BE2C (cell line): ENCODE measurements at regions not wholly inside any gene's neighbourhood (a gene's known extent, or its start where the extent isn't known, plus 50 kb on each side); places are given as distances from the start of the nearest gene placed in this dataset.
A peak's percentile ranks its signal among the peaks of the same experiment; 100 is the strongest.

ENCODE experiments used
- DNase-seq: peaks from one replicate; pipeline ENCODE4 v3.0.0-alpha.2; 2020
- H3K27me3 ChIP-seq: fragments of 250-450 bp; sonication (Bioruptor Pico); 2 replicates; pipeline ENCODE4 v1.5.1; 2020; ENCODE audit warnings: mild to moderate bottlenecking
- H3K36me3 ChIP-seq: fragments of 250-450 bp; sonication (Bioruptor Pico); 2 replicates; pipeline ENCODE4 v1.5.1; 2020; ENCODE audit warnings: mild to moderate bottlenecking
- H3K4me1 ChIP-seq: fragments of 250-450 bp; sonication (Bioruptor Pico); 2 replicates; pipeline ENCODE4 v1.5.1; 2020
- H3K4me3 ChIP-seq: 2 replicates; pipeline ENCODE4 v1.5.1; 2011; ENCODE audit warnings: low read depth, low read length
- H3K9me3 ChIP-seq: fragments of 250-450 bp; sonication (Bioruptor Pico); 2 replicates; pipeline ENCODE4 v1.5.1; 2020
- TF ChIP-seq, protein P1 (sequence below): IDR thresholded peaks from 2 replicates; pipeline ENCODE4 v1.5.1; 2012; ENCODE audit warnings: mild to moderate bottlenecking, low read depth, low read length

DNA sequence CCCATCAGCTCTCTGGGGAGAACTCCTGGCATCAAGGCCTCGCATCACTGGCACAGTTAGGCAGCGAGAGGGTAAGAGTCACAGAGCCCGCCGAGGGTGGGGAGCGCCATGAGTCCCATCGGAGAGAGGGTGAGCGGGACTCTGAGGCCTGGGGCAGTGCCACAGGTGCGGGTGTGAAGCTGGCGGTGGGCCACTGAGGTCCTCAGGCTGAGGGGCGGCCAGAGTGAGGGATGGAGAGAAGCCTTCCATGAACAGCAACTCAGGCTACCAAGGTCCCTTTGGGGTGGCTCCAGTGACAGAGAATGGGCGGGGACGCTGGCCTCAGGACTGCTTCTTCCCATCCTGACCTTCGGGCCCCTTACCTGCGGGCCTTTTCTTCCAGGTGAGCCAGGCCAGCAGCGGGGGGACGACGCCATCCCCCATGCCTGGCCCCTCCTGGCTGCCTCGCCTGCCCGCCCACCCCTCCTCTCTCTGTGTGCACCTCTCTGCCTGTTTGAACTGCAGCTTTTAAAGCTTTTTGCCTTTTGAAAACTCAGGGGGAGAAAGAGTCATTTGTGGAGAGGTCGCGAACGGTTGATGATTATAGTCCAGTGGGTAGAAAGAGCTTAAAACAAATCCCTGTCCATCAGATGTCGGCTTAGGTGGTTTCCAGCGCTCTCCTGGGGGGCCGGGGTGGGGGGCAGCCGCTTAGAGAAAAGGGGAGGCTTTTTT, 149.3 kb upstream of the GSE1 start:
- H3K4me1 ChIP-seq, result peaks cover 55% of the 10 kb centered on the region
- TF ChIP-seq, protein P1, sequence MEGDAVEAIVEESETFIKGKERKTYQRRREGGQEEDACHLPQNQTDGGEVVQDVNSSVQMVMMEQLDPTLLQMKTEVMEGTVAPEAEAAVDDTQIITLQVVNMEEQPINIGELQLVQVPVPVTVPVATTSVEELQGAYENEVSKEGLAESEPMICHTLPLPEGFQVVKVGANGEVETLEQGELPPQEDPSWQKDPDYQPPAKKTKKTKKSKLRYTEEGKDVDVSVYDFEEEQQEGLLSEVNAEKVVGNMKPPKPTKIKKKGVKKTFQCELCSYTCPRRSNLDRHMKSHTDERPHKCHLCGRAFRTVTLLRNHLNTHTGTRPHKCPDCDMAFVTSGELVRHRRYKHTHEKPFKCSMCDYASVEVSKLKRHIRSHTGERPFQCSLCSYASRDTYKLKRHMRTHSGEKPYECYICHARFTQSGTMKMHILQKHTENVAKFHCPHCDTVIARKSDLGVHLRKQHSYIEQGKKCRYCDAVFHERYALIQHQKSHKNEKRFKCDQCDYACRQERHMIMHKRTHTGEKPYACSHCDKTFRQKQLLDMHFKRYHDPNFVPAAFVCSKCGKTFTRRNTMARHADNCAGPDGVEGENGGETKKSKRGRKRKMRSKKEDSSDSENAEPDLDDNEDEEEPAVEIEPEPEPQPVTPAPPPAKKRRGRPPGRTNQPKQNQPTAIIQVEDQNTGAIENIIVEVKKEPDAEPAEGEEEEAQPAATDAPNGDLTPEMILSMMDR, result no peak
- H3K4me3 ChIP-seq, result peak overlapping the region; percentile 51
- no peak for DNase-seq
- H3K9me3 ChIP-seq, result no peaks in the 10 kb centered on the region
- 0 out of 2 replicates have a peak, but pooled peaks cover 4% of the 10 kb centered on the region for H3K36me3 ChIP-seq
- no peaks in the 10 kb centered on the region for H3K27me3 ChIP-seq

DNA sequence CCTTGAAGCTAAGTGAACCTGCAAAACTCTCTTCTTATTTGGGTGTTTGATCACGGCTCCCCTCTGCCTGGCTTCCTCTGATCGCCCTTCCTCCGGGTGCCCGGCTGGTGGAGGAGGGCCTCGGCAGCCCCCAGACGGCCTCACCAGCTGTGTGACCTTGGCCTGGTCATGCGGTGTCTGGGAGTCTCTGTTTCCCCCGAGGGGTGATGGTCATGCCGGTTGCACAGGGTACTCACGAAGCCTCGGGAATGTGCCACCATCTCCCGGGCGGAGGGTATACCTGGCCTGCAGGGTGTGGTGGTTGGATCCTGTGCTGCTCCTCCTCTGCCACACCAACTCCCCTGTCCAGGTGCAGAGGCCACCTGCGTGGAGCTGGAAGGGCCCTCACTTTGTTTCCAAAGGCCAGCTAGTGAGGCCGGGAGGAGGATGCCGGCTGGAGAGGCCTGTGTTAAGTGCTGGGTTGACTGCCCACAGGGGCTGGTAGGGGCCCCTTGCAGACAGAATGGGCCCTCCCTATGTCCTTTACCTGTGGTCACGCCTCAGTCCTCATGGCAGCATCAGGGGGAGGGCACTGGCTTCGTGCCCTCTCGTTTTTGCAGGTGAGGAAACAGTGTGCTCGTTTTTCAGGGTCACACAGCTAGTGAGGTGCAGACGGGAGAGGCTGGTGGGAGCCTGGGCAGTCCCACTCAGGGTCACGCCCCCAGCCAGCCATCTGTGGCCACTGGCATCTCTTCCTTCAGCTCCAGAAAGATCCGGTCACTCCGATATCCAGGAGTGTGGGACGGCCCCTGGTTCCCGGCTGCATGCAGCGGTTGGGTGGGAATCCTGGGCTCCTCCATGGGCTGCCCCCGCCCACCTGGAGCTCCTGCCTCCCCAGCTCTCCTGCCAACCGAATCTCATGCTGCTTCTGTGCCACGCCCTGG, 148.5 kb upstream of the GSE1 start:
- TF ChIP-seq, protein P1, result no peak
- H3K4me3 ChIP-seq, result peak overlapping the region; percentile 51
- no peaks in the 10 kb centered on the region for H3K27me3 ChIP-seq
- peaks cover 47% of the 10 kb centered on the region for H3K4me1 ChIP-seq
- H3K36me3 ChIP-seq, result 0 out of 2 replicates have a peak, but pooled peaks cover 4% of the 10 kb centered on the region
- H3K9me3 ChIP-seq, result no peaks in the 10 kb centered on the region
- DNase-seq, result no peak

DNA sequence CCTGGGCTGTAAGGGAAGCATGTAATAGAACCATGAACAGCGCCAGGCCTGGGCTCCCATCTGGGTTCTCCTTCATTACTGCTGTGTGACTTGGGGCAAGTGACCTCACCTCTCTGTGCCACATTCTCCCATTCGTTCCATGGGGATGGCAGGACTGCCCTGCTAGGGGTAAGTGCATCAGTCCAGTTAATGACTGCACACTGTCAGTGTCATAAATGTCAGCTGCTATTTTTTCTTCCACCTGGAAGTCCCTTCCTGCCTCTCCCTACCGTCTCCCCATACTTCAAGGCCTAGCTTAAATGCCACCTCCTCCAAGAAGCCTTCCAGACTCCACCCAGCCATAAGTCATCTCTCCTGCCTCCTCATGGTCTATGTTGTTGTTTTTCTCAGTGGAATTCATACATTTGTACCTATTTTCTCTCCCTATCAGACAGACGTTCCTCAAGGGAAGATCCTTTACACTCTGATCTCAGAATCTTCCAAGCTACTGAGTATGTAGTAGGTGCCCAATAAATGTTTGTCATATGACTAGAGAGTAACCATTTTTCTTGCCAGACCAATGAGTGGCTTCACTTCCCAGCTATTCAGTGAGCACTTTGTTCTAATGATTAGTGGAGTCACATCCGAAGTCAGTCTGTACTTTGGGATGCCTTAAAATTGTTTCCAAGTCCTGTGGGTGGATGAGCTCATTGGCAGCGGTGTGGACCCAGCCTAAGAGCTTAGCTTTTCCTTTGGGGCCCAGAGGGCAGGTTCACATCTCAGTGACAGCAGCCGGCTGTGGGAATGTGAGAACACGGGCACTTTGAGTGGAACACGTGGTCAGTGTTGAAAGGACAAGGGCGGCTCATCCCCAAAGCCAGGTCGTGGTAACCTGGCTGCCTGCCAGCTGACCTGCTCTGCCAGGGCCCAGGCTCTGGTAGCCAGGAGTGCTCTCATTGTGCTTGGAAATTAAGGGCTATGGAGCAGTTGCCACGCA, 147.5 kb upstream of the GSE1 start:
- Histone ChIP-seq H3K4me3 (no peak overlapping the region), H3K4me1 (peaks cover 37% of the 10 kb centered on the region), H3K36me3 (0 out of 2 replicates have a peak, but pooled peaks cover 4% of the 10 kb centered on the region), H3K27me3 (no peaks in the 10 kb centered on the region), H3K9me3 (no peaks in the 10 kb centered on the region)
- TF ChIP-seq, protein P1, result no peak
- DNase-seq, result peak; percentile 69

DNA sequence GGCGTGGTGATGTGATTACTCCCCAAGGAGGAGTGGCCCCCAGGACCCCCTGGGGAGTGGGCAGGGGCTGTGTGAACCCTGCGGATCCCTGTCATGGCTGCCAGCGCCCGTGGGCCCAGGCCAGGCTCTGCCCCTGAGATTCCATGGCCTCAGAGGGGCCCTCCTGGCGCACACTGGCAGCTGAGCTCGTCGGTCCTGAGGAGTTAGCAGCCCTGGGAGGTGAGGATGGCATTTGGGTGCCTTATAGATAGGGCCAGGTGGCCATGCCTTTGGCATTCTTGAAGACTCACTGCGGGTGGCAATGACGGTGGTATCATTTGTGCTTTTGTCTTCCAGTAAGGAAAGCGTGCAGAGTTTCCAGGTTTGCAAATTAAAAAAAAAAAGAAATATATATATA, 146.8 kb upstream of the GSE1 start:
- TF ChIP-seq, protein P1, result no peak
- peaks cover 31% of the 10 kb centered on the region for H3K4me1 ChIP-seq
- H3K4me3 ChIP-seq, result no peak overlapping the region
- H3K9me3 ChIP-seq, result no peaks in the 10 kb centered on the region
- H3K27me3 ChIP-seq, result no peaks in the 10 kb centered on the region
- 0 out of 2 replicates have a peak, but pooled peaks cover 4% of the 10 kb centered on the region for H3K36me3 ChIP-seq
- DNase-seq, result no peak

DNA sequence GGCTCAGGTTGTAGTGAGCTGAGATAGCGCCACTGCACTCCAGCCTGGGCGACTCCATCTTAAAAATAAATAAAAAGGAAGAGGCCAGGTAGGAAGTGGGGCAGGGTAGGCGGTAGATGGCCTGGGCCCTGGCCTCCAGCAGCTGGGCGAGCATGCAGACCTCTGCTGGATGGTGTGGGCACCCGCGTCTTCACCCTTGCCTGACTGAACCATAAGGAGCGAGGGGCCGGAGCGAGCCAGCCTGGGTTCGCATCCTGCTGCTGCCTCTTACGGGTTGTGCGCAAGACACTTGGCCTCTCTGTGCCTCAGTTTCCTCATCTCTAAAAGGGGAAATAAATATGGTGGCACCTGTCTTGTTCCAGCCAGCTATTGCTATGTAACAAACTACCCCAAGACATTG, 146.1 kb upstream of the GSE1 start:
- no peak overlapping the region for H3K4me3 ChIP-seq
- H3K36me3 ChIP-seq, result peaks cover 4% of the 10 kb centered on the region; the same call in 1 of the 2 replicates
- H3K27me3 ChIP-seq, result no peaks in the 10 kb centered on the region
- DNase-seq, result no peak
- no peaks in the 10 kb centered on the region for H3K9me3 ChIP-seq
- peaks cover 37% of the 10 kb centered on the region for H3K4me1 ChIP-seq
- TF ChIP-seq, protein P1, result no peak
